KMS-11 (cell line): ENCODE measurements at regions not wholly inside any gene's neighbourhood (a gene's known extent, or its start where the extent isn't known, plus 50 kb on each side); places are given as distances from the start of the nearest gene placed in this dataset.

Experiments used
- H2AFZ ChIP-seq: fragments of 200-600 bp; sonication (generic); 2 replicates; pipeline ENCODE4 v1.6.1; 2016; ENCODE audit warnings: antibody characterized with exemption, mixed run types, low read depth
- H3K27ac ChIP-seq: fragments of 200-600 bp; sonication (generic); 2 replicates; pipeline ENCODE4 v1.6.1; 2016; ENCODE audit warnings: mild to moderate bottlenecking, mixed run types
- H3K27me3 ChIP-seq: fragments of 200-600 bp; sonication (generic); 2 replicates; pipeline ENCODE4 v1.6.1; 2017; ENCODE audit warnings: mild to moderate bottlenecking, low read depth, mixed run types, moderate library complexity; ENCODE audit not compliant: insufficient read depth
- H3K36me3 ChIP-seq: fragments of 200-600 bp; sonication (generic); 2 replicates; pipeline ENCODE4 v1.6.1; 2017; ENCODE audit warnings: mild to moderate bottlenecking, mixed run types; ENCODE audit not compliant: insufficient read depth
- H3K4me1 ChIP-seq: fragments of 200-600 bp; sonication (generic); 2 replicates; pipeline ENCODE4 v1.6.1; 2016; ENCODE audit warnings: mild to moderate bottlenecking, low read depth, mixed run types; ENCODE audit not compliant: poor library complexity, severe bottlenecking
- H3K4me2 ChIP-seq: fragments of 200-600 bp; sonication (generic); 2 replicates; pipeline ENCODE4 v1.7.0; 2016; ENCODE audit warnings: mild to moderate bottlenecking, mixed run types
- H3K4me3 ChIP-seq: fragments of 200-600 bp; sonication (generic); IDR thresholded peaks from 2 replicates; pipeline ENCODE4 v1.6.1; 2017; ENCODE audit warnings: low read depth, low read length, mixed read lengths; ENCODE audit not compliant: insufficient read depth
- H3K79me2 ChIP-seq: fragments of 200-600 bp; sonication (generic); 2 replicates; pipeline ENCODE4 v1.6.1; 2016; ENCODE audit warnings: low read depth, mixed run types; ENCODE audit not compliant: insufficient read depth
- H3K9ac ChIP-seq: fragments of 200-600 bp; sonication (generic); 2 replicates; pipeline ENCODE4 v1.6.1; 2016; ENCODE audit warnings: mild to moderate bottlenecking, mixed run types
- H4K20me1 ChIP-seq: fragments of 200-600 bp; sonication (generic); 2 replicates; pipeline ENCODE4 v1.6.1; 2016; ENCODE audit warnings: mild to moderate bottlenecking, mixed run types; ENCODE audit not compliant: insufficient read depth
- TF ChIP-seq, protein P1 (sequence below): fragments of 200-600 bp; sonication (generic); conservative IDR thresholded peaks from 2 replicates; pipeline ENCODE4 v1.6.1; 2017; ENCODE audit warnings: low read depth, mild to moderate bottlenecking, antibody characterized with exemption, low read length, moderate library complexity, mixed read lengths

DNA sequence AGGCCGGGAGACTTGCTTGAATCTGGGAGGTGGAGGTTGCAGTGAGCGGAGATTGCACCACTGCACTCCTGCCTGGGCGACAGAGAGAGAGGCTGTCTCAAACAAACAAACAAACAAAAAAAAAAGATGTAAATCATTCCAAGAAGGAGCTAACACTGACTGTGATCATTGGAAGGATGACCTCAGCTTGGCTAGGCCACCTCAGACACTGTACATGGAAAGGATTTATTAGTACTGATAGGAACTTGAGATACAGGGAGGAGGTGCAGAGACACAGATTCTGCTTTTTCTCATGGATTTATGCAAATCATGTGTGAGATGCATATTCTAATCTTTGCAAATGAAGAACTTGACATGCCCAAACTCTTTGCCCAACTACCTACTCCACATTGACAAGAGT lies 293.6 kb downstream of the HIVEP2 start:
- no peak overlapping the region for H3K9ac ChIP-seq
- no peaks in the 10 kb centered on the region for H3K36me3 ChIP-seq
- no peaks in the 10 kb centered on the region for H3K4me1 ChIP-seq
- H3K27me3 ChIP-seq = no peaks in the 10 kb centered on the region
- no peak overlapping the region for H3K4me2 ChIP-seq
- no peaks in the 10 kb centered on the region for H4K20me1 ChIP-seq
- H3K4me3 ChIP-seq = no peak overlapping the region
- no peaks in the 10 kb centered on the region for H3K79me2 ChIP-seq
- no peak overlapping the region for H2AFZ ChIP-seq
- TF ChIP-seq, protein P1, sequence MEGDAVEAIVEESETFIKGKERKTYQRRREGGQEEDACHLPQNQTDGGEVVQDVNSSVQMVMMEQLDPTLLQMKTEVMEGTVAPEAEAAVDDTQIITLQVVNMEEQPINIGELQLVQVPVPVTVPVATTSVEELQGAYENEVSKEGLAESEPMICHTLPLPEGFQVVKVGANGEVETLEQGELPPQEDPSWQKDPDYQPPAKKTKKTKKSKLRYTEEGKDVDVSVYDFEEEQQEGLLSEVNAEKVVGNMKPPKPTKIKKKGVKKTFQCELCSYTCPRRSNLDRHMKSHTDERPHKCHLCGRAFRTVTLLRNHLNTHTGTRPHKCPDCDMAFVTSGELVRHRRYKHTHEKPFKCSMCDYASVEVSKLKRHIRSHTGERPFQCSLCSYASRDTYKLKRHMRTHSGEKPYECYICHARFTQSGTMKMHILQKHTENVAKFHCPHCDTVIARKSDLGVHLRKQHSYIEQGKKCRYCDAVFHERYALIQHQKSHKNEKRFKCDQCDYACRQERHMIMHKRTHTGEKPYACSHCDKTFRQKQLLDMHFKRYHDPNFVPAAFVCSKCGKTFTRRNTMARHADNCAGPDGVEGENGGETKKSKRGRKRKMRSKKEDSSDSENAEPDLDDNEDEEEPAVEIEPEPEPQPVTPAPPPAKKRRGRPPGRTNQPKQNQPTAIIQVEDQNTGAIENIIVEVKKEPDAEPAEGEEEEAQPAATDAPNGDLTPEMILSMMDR = no peak
- no peak overlapping the region for H3K27ac ChIP-seq

DNA sequence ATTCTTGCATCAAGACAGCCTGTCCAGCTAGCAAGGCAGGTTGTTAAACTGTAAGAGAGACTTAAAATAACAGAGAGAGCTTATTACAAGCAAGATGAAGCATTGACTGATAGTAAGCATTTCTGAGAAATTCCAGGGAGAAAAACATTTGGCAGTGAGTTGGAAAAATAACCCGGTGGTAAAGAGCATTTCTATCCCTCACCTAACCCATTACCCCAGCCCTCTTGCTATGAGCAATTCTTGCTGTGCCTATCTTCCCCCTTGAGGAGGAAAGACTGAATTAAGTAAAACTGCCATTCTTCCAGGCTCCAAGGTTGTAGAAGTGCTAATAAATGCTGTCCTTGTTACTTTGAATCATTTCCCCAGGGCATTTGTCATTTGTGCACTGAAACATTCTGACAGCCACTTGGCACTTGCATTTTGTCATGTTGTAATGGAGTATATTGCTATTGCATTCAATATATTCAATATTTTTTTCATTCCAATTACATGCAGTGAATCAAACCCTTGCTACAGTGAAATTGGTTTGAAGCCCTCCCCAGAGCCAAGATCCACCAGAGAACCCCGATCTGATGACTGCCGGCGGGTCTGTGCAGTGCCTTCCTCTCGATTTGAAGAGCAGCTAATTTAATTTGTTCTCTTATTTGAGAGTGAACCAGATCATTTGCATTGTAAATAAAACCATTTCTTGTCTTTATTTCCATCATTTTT lies 291.1 kb downstream of the HIVEP2 start:
- Histone ChIP-seq H3K27ac (no peak overlapping the region), H3K27me3 (no peaks in the 10 kb centered on the region), H3K4me1 (no peaks in the 10 kb centered on the region), H3K36me3 (no peaks in the 10 kb centered on the region), H3K79me2 (no peaks in the 10 kb centered on the region), H2AFZ (no peak overlapping the region), H3K9ac (no peak overlapping the region), H3K4me3 (no peak overlapping the region), H4K20me1 (no peaks in the 10 kb centered on the region), H3K4me2 (no peak overlapping the region)
- TF ChIP-seq, protein P1 = no peak

- Histone ChIP-seq H3K79me2 (no peaks in the 10 kb centered on the region), H3K4me3 (no peak overlapping the region), H3K36me3 (no peaks in the 10 kb centered on the region), H3K27ac (no peak overlapping the region), H3K4me2 (no peak overlapping the region), H4K20me1 (no peaks in the 10 kb centered on the region), H3K9ac (no peak overlapping the region), H3K27me3 (no peaks in the 10 kb centered on the region), H2AFZ (no peak overlapping the region), H3K4me1 (no peaks in the 10 kb centered on the region)
- TF ChIP-seq, protein P1 = no peak
Measured at GRCh38 chr6:142659661-142660060, 285.3 kb downstream of the HIVEP2 start.

- Histone ChIP-seq H3K4me2 (no peak overlapping the region), H4K20me1 (no peaks in the 10 kb centered on the region), H3K9ac (no peak overlapping the region), H3K4me3 (no peak overlapping the region), H3K79me2 (no peaks in the 10 kb centered on the region), H2AFZ (no peak overlapping the region), H3K27ac (no peak overlapping the region), H3K36me3 (no peaks in the 10 kb centered on the region), H3K27me3 (no peaks in the 10 kb centered on the region), H3K4me1 (no peaks in the 10 kb centered on the region)
- TF ChIP-seq, protein P1 = no peak
Measured at GRCh38 chr6:142665393-142665792, 279.6 kb downstream of the HIVEP2 start.
